ENCODE measurements at regions not wholly inside any gene's neighbourhood (a gene's known extent, or its start where the extent isn't known, plus 50 kb on each side); places are given as distances from the start of the nearest gene placed in this dataset.

- Histone ChIP-seq H3K27me3 (replicated peaks in 1 of 7) (no peaks in the 10 kb centered on the region), H3K36me3 (no peaks in the 10 kb centered on the region), H3K4me1 (no peaks in the 10 kb centered on the region), H3K27ac (no peak overlapping the region), H3K4me3 (no peak overlapping the region), H3K9me3 (peaks cover 0 to 9% (median 0%) of the 10 kb centered on the region in 8 donors)
- TF ChIP-seq POLR2A (IDR thresholded peaks at IDR 0.05) = no peak
- TF ChIP-seq POLR2AphosphoS5 (IDR thresholded peaks at IDR 0.05) = no peak
- TF ChIP-seq, protein P1, sequence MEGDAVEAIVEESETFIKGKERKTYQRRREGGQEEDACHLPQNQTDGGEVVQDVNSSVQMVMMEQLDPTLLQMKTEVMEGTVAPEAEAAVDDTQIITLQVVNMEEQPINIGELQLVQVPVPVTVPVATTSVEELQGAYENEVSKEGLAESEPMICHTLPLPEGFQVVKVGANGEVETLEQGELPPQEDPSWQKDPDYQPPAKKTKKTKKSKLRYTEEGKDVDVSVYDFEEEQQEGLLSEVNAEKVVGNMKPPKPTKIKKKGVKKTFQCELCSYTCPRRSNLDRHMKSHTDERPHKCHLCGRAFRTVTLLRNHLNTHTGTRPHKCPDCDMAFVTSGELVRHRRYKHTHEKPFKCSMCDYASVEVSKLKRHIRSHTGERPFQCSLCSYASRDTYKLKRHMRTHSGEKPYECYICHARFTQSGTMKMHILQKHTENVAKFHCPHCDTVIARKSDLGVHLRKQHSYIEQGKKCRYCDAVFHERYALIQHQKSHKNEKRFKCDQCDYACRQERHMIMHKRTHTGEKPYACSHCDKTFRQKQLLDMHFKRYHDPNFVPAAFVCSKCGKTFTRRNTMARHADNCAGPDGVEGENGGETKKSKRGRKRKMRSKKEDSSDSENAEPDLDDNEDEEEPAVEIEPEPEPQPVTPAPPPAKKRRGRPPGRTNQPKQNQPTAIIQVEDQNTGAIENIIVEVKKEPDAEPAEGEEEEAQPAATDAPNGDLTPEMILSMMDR (IDR thresholded peaks at IDR 0.05 in 8 of 11, conservative IDR thresholded peaks at IDR 0.05 in 3 of 11) = no peak
- intact Hi-C loops (cut with DNase I; ENCODE audit: low total_unique reads) = no loop called here
- no peak for DNase-seq
- WGBS, 5 donors = 54 to 59% (median 57%) methylated on average over 3 of the region's 3 CpGs
Measured at GRCh38 chr6:23308166-23308565, 738.8 kb downstream of the HDGFL1 start.

DNA sequence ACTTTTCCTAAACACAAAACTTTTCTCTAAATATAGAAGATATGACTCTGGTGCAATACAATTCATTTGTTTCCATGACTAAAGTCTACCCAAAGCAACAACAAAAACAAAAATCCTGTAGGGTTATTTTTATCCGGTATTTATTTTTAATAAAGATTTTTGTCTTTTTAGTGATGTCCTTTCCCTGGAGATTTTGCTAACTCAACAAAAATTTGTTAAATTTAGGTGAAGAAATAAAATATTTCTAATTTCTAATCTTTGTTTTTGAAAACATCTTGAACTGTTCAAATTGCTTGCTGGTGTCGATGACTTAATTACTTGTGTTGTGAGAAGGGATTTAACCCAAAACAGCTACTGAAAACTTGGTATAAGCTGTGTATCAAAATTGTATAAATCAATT lies 741.8 kb downstream of the HDGFL1 start:
- intact Hi-C loops (cut with DNase I; ENCODE audit: low total_unique reads) = no loop called here
- no peak overlapping the region for H3K27ac ChIP-seq
- H3K4me1 ChIP-seq = no peaks in the 10 kb centered on the region
- no peak overlapping the region for H3K4me3 ChIP-seq
- H3K9me3 ChIP-seq = peaks cover 0 to 16% (median 0%) of the 10 kb centered on the region in 8 donors
- H3K27me3 ChIP-seq (replicated peaks in 1 of 7) = no peaks in the 10 kb centered on the region
- no peaks in the 10 kb centered on the region for H3K36me3 ChIP-seq
- WGBS, 5 donors = 91 to 96% (median 95%) methylated on average over 2 of the region's 2 CpGs
- DNase-seq = no peak
- TF ChIP-seq, protein P1 (IDR thresholded peaks at IDR 0.05 in 8 of 11, conservative IDR thresholded peaks at IDR 0.05 in 3 of 11) = no peak
- TF ChIP-seq POLR2AphosphoS5 (IDR thresholded peaks at IDR 0.05) (no peak), POLR2A (IDR thresholded peaks at IDR 0.05) (no peak)

GRCh38 chr6:23316131-23316530 lies 746.8 kb downstream of the HDGFL1 start:
- H3K27me3 ChIP-seq (replicated peaks in 1 of 7) = no peaks in the 10 kb centered on the region
- intact Hi-C loops (cut with DNase I; ENCODE audit: low total_unique reads) = no loop called here
- TF ChIP-seq, protein P1 (IDR thresholded peaks at IDR 0.05 in 8 of 11, conservative IDR thresholded peaks at IDR 0.05 in 3 of 11) = no peak
- TF ChIP-seq POLR2A (IDR thresholded peaks at IDR 0.05) = no peak
- TF ChIP-seq POLR2AphosphoS5 (IDR thresholded peaks at IDR 0.05) = no peak
- no peak overlapping the region for H3K4me3 ChIP-seq
- no peak overlapping the region for H3K27ac ChIP-seq
- 29 to 83% (median 78%) methylated on average over 1 of the region's 1 CpG for WGBS, 5 donors
- no peaks in the 10 kb centered on the region for H3K36me3 ChIP-seq
- no peaks in the 10 kb centered on the region for H3K4me1 ChIP-seq
- DNase-seq = no peak
- H3K9me3 ChIP-seq = peaks cover 0 to 7% (median 0%) of the 10 kb centered on the region in 8 donors

DNA sequence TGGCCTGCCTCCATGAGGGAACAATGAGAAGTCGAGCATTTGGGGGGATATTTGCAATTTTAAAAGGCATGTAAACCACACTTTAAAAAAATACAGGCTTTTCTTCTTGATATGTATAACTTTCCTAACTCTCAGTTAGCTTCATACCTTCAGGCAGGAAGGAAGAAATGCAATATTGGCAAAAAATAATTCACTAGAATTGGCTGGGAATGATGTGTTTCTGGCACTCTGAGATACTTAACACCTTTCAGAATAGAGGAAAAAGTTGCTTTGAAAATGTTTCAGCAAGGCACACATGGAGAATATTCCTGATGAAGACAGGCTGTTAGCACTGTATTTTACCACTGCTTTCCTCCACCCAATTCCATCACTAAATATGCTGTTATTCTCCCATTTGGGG lies 747.6 kb downstream of the HDGFL1 start:
- 57 to 88% (median 66%) methylated on average over 1 of the region's 1 CpG for WGBS, 5 donors
- Histone ChIP-seq H3K27me3 (replicated peaks in 1 of 7) (no peaks in the 10 kb centered on the region), H3K4me1 (no peaks in the 10 kb centered on the region), H3K36me3 (no peaks in the 10 kb centered on the region), H3K27ac (no peak overlapping the region), H3K9me3 (peaks cover 0 to 7% (median 0%) of the 10 kb centered on the region in 8 donors), H3K4me3 (no peak overlapping the region)
- DNase-seq = no peak
- intact Hi-C loops (cut with DNase I; ENCODE audit: low total_unique reads) = no loop called here
- TF ChIP-seq POLR2AphosphoS5 (IDR thresholded peaks at IDR 0.05) (no peak), POLR2A (IDR thresholded peaks at IDR 0.05) (no peak)
- TF ChIP-seq, protein P1 (IDR thresholded peaks at IDR 0.05 in 8 of 11, conservative IDR thresholded peaks at IDR 0.05 in 3 of 11) = no peak
